ENCODE measurements at regions not wholly inside any gene's neighbourhood (a gene's known extent, or its start where the extent isn't known, plus 50 kb on each side); places are given as distances from the start of the nearest gene placed in this dataset.

DNA sequence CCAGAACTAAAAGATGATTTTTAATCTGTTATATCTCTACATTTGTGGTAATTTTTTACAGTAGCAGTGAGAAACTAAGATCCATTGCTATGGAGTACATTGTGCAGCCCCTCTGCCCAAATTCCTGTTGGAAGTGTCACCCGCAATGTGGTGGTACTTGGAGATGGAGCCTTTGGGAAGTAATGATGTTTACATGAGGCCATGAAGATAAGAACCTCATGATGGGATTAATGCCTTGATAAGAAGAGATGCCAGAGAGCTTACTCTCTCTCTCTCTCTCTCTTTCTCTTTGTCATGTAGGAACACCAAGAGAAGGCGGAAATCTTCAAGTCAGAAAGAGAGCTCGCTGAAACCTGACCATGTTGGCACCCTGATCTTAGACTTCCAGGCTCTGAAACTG, 535.4 kb downstream of the PID1 start:
- Histone ChIP-seq H3K4me3 (ENCODE audit: low read depth in 1 of 3, low read length in 3 of 3) (no peak overlapping the region), H3K4me1 (ENCODE audit: control insufficient read depth in 4 of 4, insufficient read depth in 4 of 4, low read length in 3 of 4) (no peaks in the 10 kb centered on the region), H3K27ac (ENCODE audit: low read depth in 1 of 2, low read length in 2 of 2) (no peak overlapping the region), H3K9me3 (ENCODE audit: control insufficient read depth in 4 of 4, low read length in 3 of 4) (peaks cover 0 to 4% (median 0%) of the 10 kb centered on the region in 4 donors), H3K27me3 (ENCODE audit: control insufficient read depth in 4 of 4, insufficient read depth in 4 of 4, low read length in 3 of 4) (no peaks in the 10 kb centered on the region), H3K9ac (ENCODE audit: low read depth in 1 of 2, low read length in 2 of 2) (no peak overlapping the region), H3K36me3 (ENCODE audit: control insufficient read depth in 4 of 4, insufficient read depth in 3 of 4, low read depth in 1 of 4, low read length in 3 of 4) (no peaks in the 10 kb centered on the region)
- WGBS: 92% methylated on average over 3 of the region's 3 CpGs
- DNase-seq (ENCODE audit: low spot score): no peak
- TF ChIP-seq FOXA1 (IDR thresholded peaks at IDR 0.05) (no peak), YY1 (IDR thresholded peaks at IDR 0.05) (no peak), GABPA (IDR thresholded peaks at IDR 0.05 in 1 of 2, conservative IDR thresholded peaks at IDR 0.05 in 1 of 2) (no peak), EGR1 (IDR thresholded peaks at IDR 0.05; ENCODE audit: low read depth in 2 of 2) (no peak), FOXA2 (IDR thresholded peaks at IDR 0.05) (no peak), HNF4G (IDR thresholded peaks at IDR 0.05) (no peak), NR2F2 (IDR thresholded peaks at IDR 0.05) (no peak), SP1 (IDR thresholded peaks at IDR 0.05) (no peak)
- TF ChIP-seq, protein P1, sequence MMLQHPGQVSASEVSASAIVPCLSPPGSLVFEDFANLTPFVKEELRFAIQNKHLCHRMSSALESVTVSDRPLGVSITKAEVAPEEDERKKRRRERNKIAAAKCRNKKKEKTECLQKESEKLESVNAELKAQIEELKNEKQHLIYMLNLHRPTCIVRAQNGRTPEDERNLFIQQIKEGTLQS (IDR thresholded peaks at IDR 0.05): no peak
- TF ChIP-seq, protein P2, sequence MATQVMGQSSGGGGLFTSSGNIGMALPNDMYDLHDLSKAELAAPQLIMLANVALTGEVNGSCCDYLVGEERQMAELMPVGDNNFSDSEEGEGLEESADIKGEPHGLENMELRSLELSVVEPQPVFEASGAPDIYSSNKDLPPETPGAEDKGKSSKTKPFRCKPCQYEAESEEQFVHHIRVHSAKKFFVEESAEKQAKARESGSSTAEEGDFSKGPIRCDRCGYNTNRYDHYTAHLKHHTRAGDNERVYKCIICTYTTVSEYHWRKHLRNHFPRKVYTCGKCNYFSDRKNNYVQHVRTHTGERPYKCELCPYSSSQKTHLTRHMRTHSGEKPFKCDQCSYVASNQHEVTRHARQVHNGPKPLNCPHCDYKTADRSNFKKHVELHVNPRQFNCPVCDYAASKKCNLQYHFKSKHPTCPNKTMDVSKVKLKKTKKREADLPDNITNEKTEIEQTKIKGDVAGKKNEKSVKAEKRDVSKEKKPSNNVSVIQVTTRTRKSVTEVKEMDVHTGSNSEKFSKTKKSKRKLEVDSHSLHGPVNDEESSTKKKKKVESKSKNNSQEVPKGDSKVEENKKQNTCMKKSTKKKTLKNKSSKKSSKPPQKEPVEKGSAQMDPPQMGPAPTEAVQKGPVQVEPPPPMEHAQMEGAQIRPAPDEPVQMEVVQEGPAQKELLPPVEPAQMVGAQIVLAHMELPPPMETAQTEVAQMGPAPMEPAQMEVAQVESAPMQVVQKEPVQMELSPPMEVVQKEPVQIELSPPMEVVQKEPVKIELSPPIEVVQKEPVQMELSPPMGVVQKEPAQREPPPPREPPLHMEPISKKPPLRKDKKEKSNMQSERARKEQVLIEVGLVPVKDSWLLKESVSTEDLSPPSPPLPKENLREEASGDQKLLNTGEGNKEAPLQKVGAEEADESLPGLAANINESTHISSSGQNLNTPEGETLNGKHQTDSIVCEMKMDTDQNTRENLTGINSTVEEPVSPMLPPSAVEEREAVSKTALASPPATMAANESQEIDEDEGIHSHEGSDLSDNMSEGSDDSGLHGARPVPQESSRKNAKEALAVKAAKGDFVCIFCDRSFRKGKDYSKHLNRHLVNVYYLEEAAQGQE (IDR thresholded peaks at IDR 0.05): no peak
- TF ChIP-seq, protein P3, sequence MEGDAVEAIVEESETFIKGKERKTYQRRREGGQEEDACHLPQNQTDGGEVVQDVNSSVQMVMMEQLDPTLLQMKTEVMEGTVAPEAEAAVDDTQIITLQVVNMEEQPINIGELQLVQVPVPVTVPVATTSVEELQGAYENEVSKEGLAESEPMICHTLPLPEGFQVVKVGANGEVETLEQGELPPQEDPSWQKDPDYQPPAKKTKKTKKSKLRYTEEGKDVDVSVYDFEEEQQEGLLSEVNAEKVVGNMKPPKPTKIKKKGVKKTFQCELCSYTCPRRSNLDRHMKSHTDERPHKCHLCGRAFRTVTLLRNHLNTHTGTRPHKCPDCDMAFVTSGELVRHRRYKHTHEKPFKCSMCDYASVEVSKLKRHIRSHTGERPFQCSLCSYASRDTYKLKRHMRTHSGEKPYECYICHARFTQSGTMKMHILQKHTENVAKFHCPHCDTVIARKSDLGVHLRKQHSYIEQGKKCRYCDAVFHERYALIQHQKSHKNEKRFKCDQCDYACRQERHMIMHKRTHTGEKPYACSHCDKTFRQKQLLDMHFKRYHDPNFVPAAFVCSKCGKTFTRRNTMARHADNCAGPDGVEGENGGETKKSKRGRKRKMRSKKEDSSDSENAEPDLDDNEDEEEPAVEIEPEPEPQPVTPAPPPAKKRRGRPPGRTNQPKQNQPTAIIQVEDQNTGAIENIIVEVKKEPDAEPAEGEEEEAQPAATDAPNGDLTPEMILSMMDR (IDR thresholded peaks at IDR 0.05; ENCODE audit: low read depth, low read length, missing input control): no peak

DNA sequence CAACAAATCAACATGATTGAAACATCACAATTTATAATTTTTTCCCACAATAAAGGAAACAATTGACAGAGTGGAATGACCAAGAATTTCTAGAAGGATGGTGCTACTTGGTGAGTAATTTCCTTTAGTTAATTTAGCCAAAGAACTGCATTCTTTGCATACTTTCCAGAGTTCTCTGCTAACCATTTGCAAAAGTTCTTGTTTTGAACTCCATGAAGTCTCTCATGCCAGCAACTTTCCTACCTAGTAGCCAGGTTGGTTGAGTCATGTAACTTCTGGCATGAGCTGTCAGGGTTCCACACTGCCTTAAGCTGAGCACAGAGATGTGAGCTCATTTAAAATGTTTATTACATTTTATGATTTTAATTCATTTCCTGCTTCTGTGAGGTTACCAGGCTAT, 539.6 kb downstream of the PID1 start:
- no peak for DNase-seq (ENCODE audit: low spot score)
- TF ChIP-seq, protein P2 (IDR thresholded peaks at IDR 0.05): no peak
- TF ChIP-seq, protein P4, sequence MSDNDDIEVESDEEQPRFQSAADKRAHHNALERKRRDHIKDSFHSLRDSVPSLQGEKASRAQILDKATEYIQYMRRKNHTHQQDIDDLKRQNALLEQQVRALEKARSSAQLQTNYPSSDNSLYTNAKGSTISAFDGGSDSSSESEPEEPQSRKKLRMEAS (IDR thresholded peaks at IDR 0.05): no peak
- TF ChIP-seq HNF4G (IDR thresholded peaks at IDR 0.05): no peak
- TF ChIP-seq FOXA1 (IDR thresholded peaks at IDR 0.05): no peak
- no peak for TF ChIP-seq EGR1 (IDR thresholded peaks at IDR 0.05; ENCODE audit: low read depth in 2 of 2)
- TF ChIP-seq GABPA (IDR thresholded peaks at IDR 0.05 in 1 of 2, conservative IDR thresholded peaks at IDR 0.05 in 1 of 2): no peak
- no peak for TF ChIP-seq FOXA2 (IDR thresholded peaks at IDR 0.05)
- TF ChIP-seq RAD21 (IDR thresholded peaks at IDR 0.05): no peak
- no peak for TF ChIP-seq SP1 (IDR thresholded peaks at IDR 0.05)
- TF ChIP-seq, protein P5, sequence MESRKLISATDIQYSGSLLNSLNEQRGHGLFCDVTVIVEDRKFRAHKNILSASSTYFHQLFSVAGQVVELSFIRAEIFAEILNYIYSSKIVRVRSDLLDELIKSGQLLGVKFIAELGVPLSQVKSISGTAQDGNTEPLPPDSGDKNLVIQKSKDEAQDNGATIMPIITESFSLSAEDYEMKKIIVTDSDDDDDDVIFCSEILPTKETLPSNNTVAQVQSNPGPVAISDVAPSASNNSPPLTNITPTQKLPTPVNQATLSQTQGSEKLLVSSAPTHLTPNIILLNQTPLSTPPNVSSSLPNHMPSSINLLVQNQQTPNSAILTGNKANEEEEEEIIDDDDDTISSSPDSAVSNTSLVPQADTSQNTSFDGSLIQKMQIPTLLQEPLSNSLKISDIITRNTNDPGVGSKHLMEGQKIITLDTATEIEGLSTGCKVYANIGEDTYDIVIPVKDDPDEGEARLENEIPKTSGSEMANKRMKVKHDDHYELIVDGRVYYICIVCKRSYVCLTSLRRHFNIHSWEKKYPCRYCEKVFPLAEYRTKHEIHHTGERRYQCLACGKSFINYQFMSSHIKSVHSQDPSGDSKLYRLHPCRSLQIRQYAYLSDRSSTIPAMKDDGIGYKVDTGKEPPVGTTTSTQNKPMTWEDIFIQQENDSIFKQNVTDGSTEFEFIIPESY (IDR thresholded peaks at IDR 0.05): no peak
- TF ChIP-seq, protein P3 (IDR thresholded peaks at IDR 0.05; ENCODE audit: low read depth, low read length, missing input control): no peak
- Histone ChIP-seq H3K4me1 (ENCODE audit: control insufficient read depth in 4 of 4, insufficient read depth in 4 of 4, low read length in 3 of 4) (no peaks in the 10 kb centered on the region), H3K9me3 (ENCODE audit: control insufficient read depth in 4 of 4, low read length in 3 of 4) (peaks cover 0 to 7% (median 0%) of the 10 kb centered on the region in 4 donors), H3K36me3 (ENCODE audit: control insufficient read depth in 4 of 4, insufficient read depth in 3 of 4, low read depth in 1 of 4, low read length in 3 of 4) (no peaks in the 10 kb centered on the region), H3K27me3 (ENCODE audit: control insufficient read depth in 4 of 4, insufficient read depth in 4 of 4, low read length in 3 of 4) (no peaks in the 10 kb centered on the region), H3K27ac (ENCODE audit: low read depth in 1 of 2, low read length in 2 of 2) (no peak overlapping the region), H3K4me3 (ENCODE audit: low read depth in 1 of 3, low read length in 3 of 3) (no peak overlapping the region), H3K9ac (ENCODE audit: low read depth in 1 of 2, low read length in 2 of 2) (no peak overlapping the region)

Measured in liver (tissue), 8 donors.